ENCODE measurements at regions not wholly inside any gene's neighbourhood (a gene's known extent, or its start where the extent isn't known, plus 50 kb on each side); places are given as distances from the start of the nearest gene placed in this dataset.
"Not testable (repeated sequence)": the region's sequence is repeated elsewhere in the genome, so short reads cannot be mapped to it uniquely, and the experiment has no call there.

DNA sequence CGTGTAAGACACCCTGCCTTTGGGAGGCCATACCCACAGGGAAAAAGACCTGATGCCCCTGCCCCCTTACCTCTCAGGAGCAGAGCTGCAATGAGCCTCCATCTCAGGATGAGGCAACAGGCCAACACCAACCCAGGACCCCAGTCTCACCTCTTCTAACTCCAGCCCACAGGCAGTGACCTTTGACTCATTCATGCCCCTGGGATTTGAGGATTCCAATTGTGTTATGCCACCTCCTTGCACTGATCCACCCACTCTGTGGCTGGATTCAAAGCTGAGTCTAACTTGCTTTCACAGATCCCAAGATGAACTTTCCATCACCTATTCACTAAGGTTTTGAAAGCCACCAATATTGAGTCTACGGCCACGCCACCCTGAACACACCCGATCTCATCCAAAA, 64.7 kb downstream of the MINAR1 start:
- H3K27ac ChIP-seq, result no peak overlapping the region
- H3K27me3 ChIP-seq, result no peaks in the 10 kb centered on the region
- intact Hi-C loops (cut with DNase I; ENCODE audit: low total_unique reads) (no loop called here), in situ Hi-C loops (cut with MboI; ENCODE audit: low sequenced_read_pairs in 4 of 4) (no loop called here)
- H3K4me1 ChIP-seq, result no peaks in the 10 kb centered on the region
- no peaks in the 10 kb centered on the region for H3K9me3 ChIP-seq
- ATAC-seq (no peak), DNase-seq (no peak)
- H3K4me3 ChIP-seq, result no peak overlapping the region
- TF ChIP-seq, protein P1, sequence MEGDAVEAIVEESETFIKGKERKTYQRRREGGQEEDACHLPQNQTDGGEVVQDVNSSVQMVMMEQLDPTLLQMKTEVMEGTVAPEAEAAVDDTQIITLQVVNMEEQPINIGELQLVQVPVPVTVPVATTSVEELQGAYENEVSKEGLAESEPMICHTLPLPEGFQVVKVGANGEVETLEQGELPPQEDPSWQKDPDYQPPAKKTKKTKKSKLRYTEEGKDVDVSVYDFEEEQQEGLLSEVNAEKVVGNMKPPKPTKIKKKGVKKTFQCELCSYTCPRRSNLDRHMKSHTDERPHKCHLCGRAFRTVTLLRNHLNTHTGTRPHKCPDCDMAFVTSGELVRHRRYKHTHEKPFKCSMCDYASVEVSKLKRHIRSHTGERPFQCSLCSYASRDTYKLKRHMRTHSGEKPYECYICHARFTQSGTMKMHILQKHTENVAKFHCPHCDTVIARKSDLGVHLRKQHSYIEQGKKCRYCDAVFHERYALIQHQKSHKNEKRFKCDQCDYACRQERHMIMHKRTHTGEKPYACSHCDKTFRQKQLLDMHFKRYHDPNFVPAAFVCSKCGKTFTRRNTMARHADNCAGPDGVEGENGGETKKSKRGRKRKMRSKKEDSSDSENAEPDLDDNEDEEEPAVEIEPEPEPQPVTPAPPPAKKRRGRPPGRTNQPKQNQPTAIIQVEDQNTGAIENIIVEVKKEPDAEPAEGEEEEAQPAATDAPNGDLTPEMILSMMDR (IDR thresholded peaks at IDR 0.05 in 4 of 5, conservative IDR thresholded peaks at IDR 0.05 in 1 of 5), result no peak
- TF ChIP-seq POLR2A (IDR thresholded peaks at IDR 0.05), result no peak
- H3K36me3 ChIP-seq, result no peaks in the 10 kb centered on the region

DNA sequence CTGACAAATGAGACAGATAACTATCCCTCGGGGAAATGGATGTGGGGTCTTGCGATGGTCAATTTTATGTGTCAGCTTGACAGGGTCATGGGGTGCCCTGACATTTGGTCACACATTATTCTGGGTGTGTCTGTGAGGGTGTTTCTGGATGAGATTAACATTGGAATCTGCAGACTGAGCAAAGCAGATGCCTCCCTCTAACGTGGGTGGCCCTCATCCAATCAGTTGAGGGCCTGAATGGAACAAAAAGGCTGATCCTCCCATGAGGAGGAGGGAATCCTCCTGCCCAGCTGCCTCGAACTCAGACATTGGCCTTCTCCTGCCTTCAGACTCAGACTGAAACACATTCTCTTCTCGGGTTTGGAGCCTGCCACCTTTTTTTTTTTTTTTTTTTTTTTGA, 69.0 kb downstream of the MINAR1 start:
- Histone ChIP-seq H3K27ac (no peak overlapping the region), H3K9me3 (no peaks in the 10 kb centered on the region), H3K4me3 (no peak overlapping the region), H3K36me3 (no peaks in the 10 kb centered on the region), H3K4me1 (no peaks in the 10 kb centered on the region), H3K27me3 (no peaks in the 10 kb centered on the region)
- ATAC-seq, result no peak
- in situ Hi-C loops (cut with MboI; ENCODE audit: low sequenced_read_pairs in 4 of 4), result no loop called here
- TF ChIP-seq POLR2A (IDR thresholded peaks at IDR 0.05), result no peak
- TF ChIP-seq, protein P1 (IDR thresholded peaks at IDR 0.05 in 4 of 5, conservative IDR thresholded peaks at IDR 0.05 in 1 of 5), result no peak
- intact Hi-C loops (cut with DNase I; ENCODE audit: low total_unique reads), result no loop called here
- no peak for DNase-seq

DNA sequence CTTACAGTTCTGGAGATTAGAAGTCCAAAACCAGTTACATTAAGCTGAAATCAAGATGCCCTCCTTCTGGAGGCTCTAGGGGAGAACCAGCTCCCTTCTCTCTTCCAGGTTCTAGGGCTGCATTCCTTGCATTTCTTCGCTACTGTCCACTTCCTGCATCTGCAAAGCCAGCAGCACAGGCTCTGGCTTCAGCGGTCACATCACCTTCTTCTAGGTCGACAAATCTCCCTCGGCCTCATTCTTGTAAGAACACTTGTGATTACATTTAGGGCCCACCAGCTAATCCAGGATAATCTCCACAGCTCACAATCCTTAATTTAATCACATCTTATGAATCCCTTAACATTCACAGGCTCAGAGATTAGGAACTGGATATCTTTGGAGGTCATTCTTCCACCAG, 73.8 kb downstream of the MINAR1 start:
- in situ Hi-C loops (cut with MboI; ENCODE audit: low sequenced_read_pairs in 4 of 4), result no loop called here

DNA sequence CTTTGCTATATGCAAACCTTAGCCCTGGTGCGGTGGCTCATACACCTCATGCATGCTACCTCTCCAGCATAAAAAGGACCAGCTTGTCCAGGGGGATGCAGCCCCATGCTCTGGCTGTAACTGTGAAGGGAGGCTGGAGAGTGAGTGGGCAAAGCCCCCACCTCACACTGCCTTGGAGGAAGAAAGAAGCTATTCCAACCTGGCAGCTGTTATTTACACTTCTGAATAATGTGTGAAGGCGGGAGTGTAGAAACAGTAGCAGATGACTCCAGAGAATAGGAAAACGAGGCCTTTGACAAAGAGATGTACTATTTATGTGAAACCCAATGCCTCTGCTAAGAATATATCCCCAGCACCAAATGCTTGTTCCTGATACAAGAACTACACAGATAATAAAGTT, 80.7 kb downstream of the MINAR1 start:
- H3K4me1 ChIP-seq; H3K36me3 ChIP-seq; ATAC-seq; in situ Hi-C loops (cut with MboI; ENCODE audit: low sequenced_read_pairs in 4 of 4); intact Hi-C loops (cut with DNase I; ENCODE audit: low total_unique reads); H3K27ac ChIP-seq; H3K27me3 ChIP-seq; H3K4me3 ChIP-seq; DNase-seq; H3K9me3 ChIP-seq: not testable (repeated sequence)

More for the DNA sequence above, 73.8 kb downstream of the MINAR1 start:
- TF ChIP-seq POLR2A (IDR thresholded peaks at IDR 0.05), result no peak
- TF ChIP-seq, protein P1 (IDR thresholded peaks at IDR 0.05 in 4 of 5, conservative IDR thresholded peaks at IDR 0.05 in 1 of 5), result no peak
- intact Hi-C loops (cut with DNase I; ENCODE audit: low total_unique reads), result no loop called here
- ATAC-seq, result no peak
- Histone ChIP-seq H3K27ac (no peak overlapping the region), H3K4me3 (no peak overlapping the region), H3K27me3 (no peaks in the 10 kb centered on the region), H3K36me3 (no peaks in the 10 kb centered on the region), H3K4me1 (no peaks in the 10 kb centered on the region), H3K9me3 (no peaks in the 10 kb centered on the region)
- no peak for DNase-seq

DNA sequence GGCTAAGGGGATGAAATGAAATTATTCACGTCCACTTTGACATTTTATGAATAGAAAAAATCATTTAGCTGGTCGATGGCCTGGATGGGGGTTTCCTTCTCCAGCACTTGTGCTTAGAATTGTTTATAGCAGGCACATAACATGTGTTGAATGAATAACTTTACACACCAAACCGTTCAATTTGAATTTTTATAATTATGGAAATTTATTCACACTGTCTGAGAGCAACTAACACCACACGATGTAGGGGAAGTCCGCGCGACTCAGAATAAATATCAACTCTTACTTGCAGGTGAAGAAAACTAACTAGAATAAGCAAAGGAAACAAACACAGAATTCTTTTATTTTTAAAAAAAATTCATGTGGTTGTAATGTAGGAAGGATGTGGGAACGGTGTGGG, 81.3 kb downstream of the MINAR1 start:
- in situ Hi-C loops (cut with MboI; ENCODE audit: low sequenced_read_pairs in 4 of 4), result no loop called here
- Histone ChIP-seq H3K36me3 (no peaks in the 10 kb centered on the region), H3K4me3 (no peak overlapping the region), H3K9me3 (no peaks in the 10 kb centered on the region), H3K27me3 (no peaks in the 10 kb centered on the region), H3K4me1 (no peaks in the 10 kb centered on the region), H3K27ac (no peak overlapping the region)
- TF ChIP-seq, protein P1 (IDR thresholded peaks at IDR 0.05 in 4 of 5, conservative IDR thresholded peaks at IDR 0.05 in 1 of 5), result no peak
- TF ChIP-seq POLR2A (IDR thresholded peaks at IDR 0.05), result no peak
- DNase-seq (no peak), ATAC-seq (no peak)
- intact Hi-C loops (cut with DNase I; ENCODE audit: low total_unique reads), result no loop called here
